PC-3 (cell line): ENCODE measurements at regions not wholly inside any gene's neighbourhood (a gene's known extent, or its start where the extent isn't known, plus 50 kb on each side); places are given as distances from the start of the nearest gene placed in this dataset.

Experiments
- ATAC-seq: fragments of 200-7000 bp; cut with Tn5 transposase; 2 replicates; pipeline ENCODE4 v1.9.1; 2020; ENCODE audit warnings: mild to moderate bottlenecking, moderate library complexity
- BruUV-seq: library from RNA; stranded (reverse); fragments of 400-500 nt; replicated peaks from 2 replicates; lab custom pipeline; 2021; lab: Mats Ljungman, UMichigan
- CTCF ChIA-PET: fragments of 300-600 bp; sonication (Branson Sonifier 250); formaldehyde crosslinking; loops from one replicate; lab custom pipeline; 2022; ENCODE audit warnings: antibody characterized with exemption; lab: Charles Lee
- POLR2A ChIA-PET: fragments of 300-600 bp; sonication (Branson Sonifier 250); formaldehyde crosslinking; loops from one replicate; lab custom pipeline; 2022; ENCODE audit warnings: antibody characterized with exemption; ENCODE audit not compliant: unreplicated experiment; lab: Charles Lee
- DNase-seq: peaks from one replicate; pipeline ENCODE4 v3.0.0-alpha.2; 2015
- H2AFZ ChIP-seq: fragments of 300-600 bp; sonication (generic); 2 replicates; pipeline ENCODE4 v1.6.0; 2016; ENCODE audit warnings: antibody characterized with exemption, low read length
- H3F3A ChIP-seq: fragments of 300-600 bp; sonication (generic); one replicate; pipeline ENCODE4 v1.6.0; 2017; ENCODE audit warnings: antibody characterized with exemption, low read length, control low read depth, mild to moderate bottlenecking; ENCODE audit not compliant: unreplicated experiment
- H3K27ac ChIP-seq: fragments of 300-600 bp; sonication (generic); 2 replicates; pipeline ENCODE4 v1.5.1; 2016; ENCODE audit warnings: mild to moderate bottlenecking, low read length
- H3K27me3 ChIP-seq: fragments of 300-600 bp; sonication (generic); 2 replicates; pipeline ENCODE4 v1.6.1; 2016; ENCODE audit warnings: low read length, mixed read lengths
- H3K36me3 ChIP-seq: fragments of 300-600 bp; sonication (generic); 2 replicates; pipeline ENCODE4 v1.6.1; 2016; ENCODE audit warnings: low read depth, mixed run types, low read length, mixed read lengths
- H3K4me1 ChIP-seq: fragments of 300-600 bp; sonication (generic); 2 replicates; pipeline ENCODE4 v1.5.1; 2016; ENCODE audit warnings: low read length; ENCODE audit not compliant: insufficient read depth
- H3K4me2 ChIP-seq: fragments of 300-600 bp; sonication (generic); 2 replicates; pipeline ENCODE4 v1.6.0; 2016; ENCODE audit warnings: low read length
- H3K4me3 ChIP-seq: fragments of 300-600 bp; sonication (generic); 2 replicates; pipeline ENCODE4 v1.5.1; 2016; ENCODE audit warnings: mild to moderate bottlenecking, low read length, mixed read lengths
- H3K79me2 ChIP-seq: fragments of 300-600 bp; sonication (generic); 2 replicates; pipeline ENCODE4 v1.6.1; 2017; ENCODE audit warnings: low read length, mixed read lengths
- H3K9ac ChIP-seq: fragments of 300-600 bp; sonication (generic); 2 replicates; pipeline ENCODE4 v1.6.0; 2016; ENCODE audit warnings: mild to moderate bottlenecking, low read length
- H3K9me2 ChIP-seq: fragments of 300-600 bp; sonication (generic); replicated peaks from 2 replicates; pipeline ENCODE4 v1.6.1; 2016; ENCODE audit warnings: mixed run types, low read length, mixed read lengths
- H3K9me3 ChIP-seq: fragments of 300-600 bp; sonication (generic); 2 replicates; pipeline ENCODE4 v1.6.1; 2016; ENCODE audit warnings: low read length, mixed read lengths
- H4K20me1 ChIP-seq: fragments of 300-600 bp; sonication (generic); 2 replicates; pipeline ENCODE4 v1.6.1; 2016; ENCODE audit warnings: low read length, mixed read lengths
- CTCF ChIP-seq: fragments of 300-600 bp; sonication (generic); conservative IDR thresholded peaks from 2 replicates; pipeline ENCODE4 v1.5.1; 2017; ENCODE audit warnings: antibody characterized with exemption, low read depth, mild to moderate bottlenecking, low read length
- EZH2 ChIP-seq: fragments of 300-600 bp; sonication (generic); IDR thresholded peaks from one replicate; pipeline ENCODE4 v1.6.1; 2017; ENCODE audit warnings: antibody characterized with exemption, mild to moderate bottlenecking, low read length; ENCODE audit not compliant: unreplicated experiment
- EZH2phosphoT487 ChIP-seq: fragments of 300-600 bp; sonication (generic); IDR thresholded peaks from 2 replicates; pipeline ENCODE4 v1.6.1; 2018; ENCODE audit warnings: mild to moderate bottlenecking, antibody characterized with exemption, low read length, borderline replicate concordance
- intact Hi-C: fragments of 100-400 bp; cut with micrococcal nuclease; formaldehyde crosslinking; loops from 2 replicates; pipeline ENCODE4 v1.9.0; 2023

DNA sequence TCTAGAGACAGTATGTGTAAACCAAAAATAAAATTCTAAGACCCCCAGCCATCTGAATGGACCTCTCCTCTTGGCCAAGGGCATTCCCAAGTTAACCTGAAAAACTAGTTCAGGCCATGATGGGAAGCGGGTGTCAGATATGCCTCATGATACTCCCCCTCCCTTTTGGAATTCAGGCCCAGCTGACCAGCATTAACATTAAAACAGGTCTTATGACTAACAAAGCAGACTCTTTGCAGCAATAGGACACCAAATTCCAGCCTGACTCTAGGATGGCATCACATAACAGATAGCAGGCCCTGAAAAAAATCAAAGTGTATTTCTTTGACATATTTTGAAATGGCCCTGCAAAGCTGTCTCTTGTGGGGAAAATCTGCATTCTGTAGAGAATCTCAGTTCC lies 73.3 kb upstream of the L3MBTL4 start:
- no peaks in the 10 kb centered on the region for H3K27me3 ChIP-seq
- no peak for TF ChIP-seq EZH2phosphoT487
- TF ChIP-seq CTCF = no peak
- no peak overlapping the region for H3K9ac ChIP-seq
- no peaks in the 10 kb centered on the region for H3K79me2 ChIP-seq
- no peaks in the 10 kb centered on the region for H3K36me3 ChIP-seq
- H3K4me2 ChIP-seq = peak overlapping the region; percentile 1; the same call in 1 of the 2 replicates
- no peaks in the 10 kb centered on the region for H3K9me2 ChIP-seq
- peaks cover 24% of the 10 kb centered on the region for H3K4me1 ChIP-seq
- DNase-seq = peak; percentile 60
- BruUV-seq = no TSS peak
- ATAC-seq = peak; percentile 32; the same call in 1 of the 2 replicates
- intact Hi-C loops = no loop called here
- no peak overlapping the region for H2AFZ ChIP-seq
- POLR2A ChIA-PET = no interaction called here
- no peak overlapping the region for H3K4me3 ChIP-seq
- H3K9me3 ChIP-seq = no peaks in the 10 kb centered on the region
- H4K20me1 ChIP-seq = no peaks in the 10 kb centered on the region
- no peaks in the 10 kb centered on the region for H3F3A ChIP-seq
- H3K27ac ChIP-seq = no peak overlapping the region
- CTCF ChIA-PET = no interaction called here

DNA sequence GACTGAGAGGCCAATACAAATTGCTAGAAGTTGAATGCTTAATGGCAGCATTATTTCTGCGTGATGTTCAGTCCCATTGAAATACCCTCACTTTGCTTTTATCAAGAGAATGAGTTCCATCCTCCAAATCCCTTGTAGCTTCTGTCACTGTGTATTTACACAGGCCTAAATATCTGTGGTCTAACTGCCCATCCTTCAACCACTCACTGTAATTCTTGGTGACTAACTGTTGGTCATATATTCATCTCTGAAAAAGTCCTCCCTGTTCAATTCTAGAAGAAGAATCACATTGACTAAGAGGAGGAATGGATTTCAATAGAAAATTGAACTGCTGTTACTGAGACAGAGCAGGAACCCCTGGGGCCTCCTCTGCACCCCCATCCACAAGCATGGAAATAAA lies 74.2 kb upstream of the L3MBTL4 start:
- BruUV-seq = no TSS peak
- no peaks in the 10 kb centered on the region for H3K79me2 ChIP-seq
- peaks cover 24% of the 10 kb centered on the region for H3K4me1 ChIP-seq
- no peak for TF ChIP-seq CTCF
- TF ChIP-seq EZH2 = no peak
- no peak for TF ChIP-seq EZH2phosphoT487
- DNase-seq (peak; percentile 71), ATAC-seq (peak; percentile 87)
- H3K9me3 ChIP-seq = no peaks in the 10 kb centered on the region
- no peaks in the 10 kb centered on the region for H3K27me3 ChIP-seq
- intact Hi-C loops = no loop called here
- no peak overlapping the region for H3K4me3 ChIP-seq
- peak overlapping the region; percentile 10; the same call in 1 of the 2 replicates for H3K4me2 ChIP-seq
- H3K36me3 ChIP-seq = no peaks in the 10 kb centered on the region
- CTCF ChIA-PET = no interaction called here
- no peak overlapping the region for H3K9ac ChIP-seq
- H2AFZ ChIP-seq = no peak overlapping the region
- POLR2A ChIA-PET = no interaction called here
- no peaks in the 10 kb centered on the region for H3F3A ChIP-seq
- H3K27ac ChIP-seq = peak overlapping the region; percentile 35; the same call in 1 of the 2 replicates
- H3K9me2 ChIP-seq = no peaks in the 10 kb centered on the region
- H4K20me1 ChIP-seq = no peaks in the 10 kb centered on the region

DNA sequence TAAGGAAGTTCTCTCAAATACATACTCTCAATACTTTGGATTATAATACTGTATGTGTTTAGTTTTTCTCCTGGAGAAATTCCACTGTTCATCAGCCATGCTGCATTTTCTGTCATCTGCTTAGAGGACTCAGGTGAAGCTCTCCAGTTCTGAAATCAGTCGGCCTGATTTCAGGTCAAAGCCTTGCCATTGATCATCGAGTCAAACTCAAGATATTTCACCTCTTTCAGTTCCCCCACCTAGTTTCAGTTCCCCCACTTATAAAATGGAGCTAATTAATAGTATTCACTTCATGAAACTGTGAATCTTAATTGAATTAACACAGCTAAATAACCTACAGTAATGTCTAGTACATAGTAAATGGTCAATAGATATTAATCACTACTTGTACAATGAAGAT lies 75.3 kb upstream of the L3MBTL4 start:
- no peak overlapping the region for H2AFZ ChIP-seq
- H3K4me3 ChIP-seq = no peak overlapping the region
- ChIA-PET POLR2A (interaction anchor here (0.5 to 0.6 kb wide), 2 partner anchors 246 to 1071 kb away, joined by 3 to 7 read pairs; no protein-coding TSS in a partner anchor), CTCF (no interaction called here)
- peaks cover 24% of the 10 kb centered on the region for H3K4me1 ChIP-seq
- no peaks in the 10 kb centered on the region for H3K9me3 ChIP-seq
- no peak overlapping the region for H3K4me2 ChIP-seq
- H3F3A ChIP-seq = no peaks in the 10 kb centered on the region
- H3K27ac ChIP-seq = no peak overlapping the region
- no peak for DNase-seq
- BruUV-seq = no TSS peak
- no peak overlapping the region for H3K9ac ChIP-seq
- H3K36me3 ChIP-seq = no peaks in the 10 kb centered on the region
- intact Hi-C loops = no loop called here
- no peaks in the 10 kb centered on the region for H4K20me1 ChIP-seq
- no peaks in the 10 kb centered on the region for H3K79me2 ChIP-seq
- H3K27me3 ChIP-seq = no peaks in the 10 kb centered on the region
- no peaks in the 10 kb centered on the region for H3K9me2 ChIP-seq
- TF ChIP-seq EZH2phosphoT487 = no peak
- TF ChIP-seq EZH2 = no peak
- no peak for TF ChIP-seq CTCF
- no peak for ATAC-seq
